HL-60 (cell line): ENCODE measurements at regions not wholly inside any gene's neighbourhood (a gene's known extent, or its start where the extent isn't known, plus 50 kb on each side); places are given as distances from the start of the nearest gene placed in this dataset.

ENCODE experiments used
- DNase-seq, 2 experiments: peaks; one replicate each; pipeline ENCODE4 v3.0.0-alpha.2; 2010 to 2020; ENCODE audit warnings: low read depth in 1 of 2, low spot score in 1 of 2
- H3K27ac ChIP-seq: fragments of 250-450 bp; sonication (Bioruptor Pico); replicated peaks from 2 replicates; pipeline ENCODE4 v1.5.1; 2020; ENCODE audit warnings: mild to moderate bottlenecking, moderate library complexity
- H3K27me3 ChIP-seq: fragments of 250-450 bp; sonication (Bioruptor Pico); 2 replicates; pipeline ENCODE4 v1.5.1; 2021; ENCODE audit warnings: mild to moderate bottlenecking, moderate library complexity; ENCODE audit not compliant: insufficient read depth, poor library complexity, severe bottlenecking
- H3K4me3 ChIP-seq: replicated peaks from 2 replicates; pipeline ENCODE4 v1.5.1; 2011; ENCODE audit warnings: mild to moderate bottlenecking, control low read depth, low read length; ENCODE audit not compliant: insufficient read depth
- CTCF ChIP-seq: IDR thresholded peaks from one replicate; pipeline ENCODE4 v1.5.1; 2011; ENCODE audit warnings: low read length, control low read depth, inconsistent platforms; ENCODE audit not compliant: insufficient read depth
- GABPA ChIP-seq: IDR thresholded peaks from 2 replicates; pipeline ENCODE4 v1.6.1; 2012; ENCODE audit warnings: low read depth
- POLR2AphosphoS5 ChIP-seq: IDR thresholded peaks from 2 replicates; pipeline ENCODE4 v1.6.1; 2012; ENCODE audit warnings: low read depth
- SPI1 ChIP-seq: IDR thresholded peaks from 2 replicates; pipeline ENCODE4 v1.6.1; 2012; ENCODE audit warnings: low read depth, mild to moderate bottlenecking, borderline replicate concordance
- TF ChIP-seq, protein P1 (sequence below): IDR thresholded peaks from 2 replicates; pipeline ENCODE4 v1.6.1; 2012; ENCODE audit warnings: low read depth; ENCODE audit not compliant: insufficient replicate concordance

DNA sequence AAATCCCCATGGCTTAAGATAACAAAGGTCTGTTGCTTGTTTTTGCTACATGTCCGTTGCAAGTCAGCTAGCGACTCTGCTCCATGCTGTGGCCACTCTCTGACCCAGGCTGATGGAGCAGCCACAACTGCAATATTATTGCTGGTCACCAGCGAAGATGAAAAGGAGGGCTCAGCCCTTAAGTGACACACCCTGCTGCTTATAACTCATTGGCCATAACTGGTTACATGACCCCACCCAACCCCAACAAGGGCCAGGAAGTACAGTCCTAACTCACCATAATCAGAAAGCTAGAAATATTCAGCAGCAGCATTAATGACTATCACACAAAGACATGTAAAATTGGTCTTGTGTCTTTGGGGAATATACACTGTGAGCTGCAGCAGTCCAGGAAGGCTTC, 224.3 kb downstream of the SOX9 start:
- no peak for DNase-seq
- Histone ChIP-seq H3K4me3 (no peak overlapping the region), H3K27me3 (no peaks in the 10 kb centered on the region), H3K27ac (no peak overlapping the region)
- no peak for TF ChIP-seq CTCF
- TF ChIP-seq, protein P1, sequence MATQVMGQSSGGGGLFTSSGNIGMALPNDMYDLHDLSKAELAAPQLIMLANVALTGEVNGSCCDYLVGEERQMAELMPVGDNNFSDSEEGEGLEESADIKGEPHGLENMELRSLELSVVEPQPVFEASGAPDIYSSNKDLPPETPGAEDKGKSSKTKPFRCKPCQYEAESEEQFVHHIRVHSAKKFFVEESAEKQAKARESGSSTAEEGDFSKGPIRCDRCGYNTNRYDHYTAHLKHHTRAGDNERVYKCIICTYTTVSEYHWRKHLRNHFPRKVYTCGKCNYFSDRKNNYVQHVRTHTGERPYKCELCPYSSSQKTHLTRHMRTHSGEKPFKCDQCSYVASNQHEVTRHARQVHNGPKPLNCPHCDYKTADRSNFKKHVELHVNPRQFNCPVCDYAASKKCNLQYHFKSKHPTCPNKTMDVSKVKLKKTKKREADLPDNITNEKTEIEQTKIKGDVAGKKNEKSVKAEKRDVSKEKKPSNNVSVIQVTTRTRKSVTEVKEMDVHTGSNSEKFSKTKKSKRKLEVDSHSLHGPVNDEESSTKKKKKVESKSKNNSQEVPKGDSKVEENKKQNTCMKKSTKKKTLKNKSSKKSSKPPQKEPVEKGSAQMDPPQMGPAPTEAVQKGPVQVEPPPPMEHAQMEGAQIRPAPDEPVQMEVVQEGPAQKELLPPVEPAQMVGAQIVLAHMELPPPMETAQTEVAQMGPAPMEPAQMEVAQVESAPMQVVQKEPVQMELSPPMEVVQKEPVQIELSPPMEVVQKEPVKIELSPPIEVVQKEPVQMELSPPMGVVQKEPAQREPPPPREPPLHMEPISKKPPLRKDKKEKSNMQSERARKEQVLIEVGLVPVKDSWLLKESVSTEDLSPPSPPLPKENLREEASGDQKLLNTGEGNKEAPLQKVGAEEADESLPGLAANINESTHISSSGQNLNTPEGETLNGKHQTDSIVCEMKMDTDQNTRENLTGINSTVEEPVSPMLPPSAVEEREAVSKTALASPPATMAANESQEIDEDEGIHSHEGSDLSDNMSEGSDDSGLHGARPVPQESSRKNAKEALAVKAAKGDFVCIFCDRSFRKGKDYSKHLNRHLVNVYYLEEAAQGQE: no peak

DNA sequence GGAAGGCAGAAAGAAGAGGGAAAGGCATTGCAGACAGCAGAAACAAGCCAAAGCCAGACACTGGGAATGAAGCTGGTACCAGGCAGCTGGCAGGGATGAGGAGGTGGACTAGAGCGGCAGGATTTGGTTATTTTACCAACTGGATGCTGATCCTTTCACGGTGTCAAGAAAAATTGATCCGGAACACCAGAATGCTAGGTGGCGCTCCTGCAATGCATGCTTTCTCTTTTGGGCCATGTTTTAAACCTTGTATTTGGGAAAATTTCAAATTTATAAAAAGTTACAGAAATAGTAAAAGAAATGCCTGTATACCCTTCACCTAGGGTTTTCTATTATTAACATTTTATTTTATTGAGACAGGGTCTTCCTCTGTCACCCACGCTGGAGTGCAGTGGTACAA, 224.7 kb downstream of the SOX9 start:
- TF ChIP-seq, protein P1: no peak
- TF ChIP-seq GABPA: no peak
- no peak for TF ChIP-seq POLR2AphosphoS5
- no peak for TF ChIP-seq SPI1
- no peak for TF ChIP-seq CTCF
- no peak for DNase-seq
- no peaks in the 10 kb centered on the region for H3K27me3 ChIP-seq

DNA sequence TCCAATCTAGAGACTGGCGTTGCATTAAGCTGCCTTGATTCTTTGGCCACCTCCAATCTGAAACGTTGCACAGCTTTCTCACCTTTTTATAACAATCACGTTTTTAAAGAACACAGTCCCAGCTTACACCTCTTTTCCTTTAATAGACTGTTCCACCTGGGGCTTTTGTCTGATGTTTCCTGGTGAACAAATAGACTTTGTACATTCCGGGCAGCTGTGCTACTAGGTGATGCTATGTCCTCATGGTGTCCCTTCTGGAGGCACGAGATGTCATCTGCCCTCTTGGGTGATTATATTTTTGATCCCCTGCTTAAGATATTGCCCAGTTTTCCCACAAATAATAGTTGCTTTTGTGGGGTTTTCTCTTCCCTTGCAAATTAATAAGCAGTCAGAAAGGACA, 225.5 kb downstream of the SOX9 start:
- H3K27ac ChIP-seq: no peak overlapping the region
- no peak overlapping the region for H3K4me3 ChIP-seq
- no peak for TF ChIP-seq CTCF
- TF ChIP-seq POLR2AphosphoS5: no peak
- TF ChIP-seq, protein P1: no peak
- TF ChIP-seq GABPA: no peak
- TF ChIP-seq SPI1: no peak
- no peaks in the 10 kb centered on the region for H3K27me3 ChIP-seq
- no peak for DNase-seq

More for the DNA sequence above, 224.7 kb downstream of the SOX9 start:
- Histone ChIP-seq H3K27ac (no peak overlapping the region), H3K4me3 (no peak overlapping the region)
